CD4-positive, alpha-beta T cell treated with Interleukin-1 beta for 1 hour (primary cell): ENCODE measurements at regions not wholly inside any gene's neighbourhood (a gene's known extent, or its start where the extent isn't known, plus 50 kb on each side); places are given as distances from the start of the nearest gene placed in this dataset.

Experiments used
- DNase-seq, 2 donors: peaks; one replicate each; pipeline ENCODE4 v3.0.0-alpha.2; 2020 to 2022

- DNase-seq, result no peak
Measured at GRCh38 chr15:95470529-95470928, 860.0 kb upstream of the NR2F2 start.

DNA sequence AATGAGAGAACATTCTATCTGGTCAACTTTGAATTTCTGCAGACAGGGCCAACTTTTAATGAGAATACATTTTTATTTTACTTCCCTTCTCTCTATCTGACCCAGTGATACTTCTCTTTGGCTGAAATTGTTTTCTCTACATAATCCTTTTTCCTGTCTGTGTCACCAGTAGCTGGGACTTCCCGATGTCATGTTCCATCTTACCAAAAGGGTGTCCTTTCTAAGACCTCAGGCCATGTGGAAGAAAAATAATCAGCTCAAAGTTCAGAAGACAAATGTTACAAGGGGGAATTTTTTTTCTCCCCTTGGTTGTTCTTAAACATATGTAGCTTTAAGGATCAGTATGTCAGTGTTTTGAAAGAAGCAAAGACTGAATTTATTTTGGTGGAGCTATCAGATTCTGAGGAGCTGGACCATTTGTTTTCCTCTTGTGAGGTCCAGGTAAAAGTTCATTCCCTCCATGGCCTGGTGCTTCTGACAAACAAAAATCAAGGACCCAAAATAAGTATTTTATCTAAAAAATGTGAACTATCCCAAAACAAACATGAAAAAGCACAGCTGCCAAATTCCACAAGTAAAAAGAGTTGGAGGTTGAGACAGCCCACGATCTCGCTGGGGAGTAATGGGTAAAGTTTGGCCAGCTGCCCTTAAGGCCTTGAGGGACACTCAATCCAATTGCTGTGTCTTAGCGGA, 859.4 kb upstream of the NR2F2 start:
- DNase-seq, result no peak

DNA sequence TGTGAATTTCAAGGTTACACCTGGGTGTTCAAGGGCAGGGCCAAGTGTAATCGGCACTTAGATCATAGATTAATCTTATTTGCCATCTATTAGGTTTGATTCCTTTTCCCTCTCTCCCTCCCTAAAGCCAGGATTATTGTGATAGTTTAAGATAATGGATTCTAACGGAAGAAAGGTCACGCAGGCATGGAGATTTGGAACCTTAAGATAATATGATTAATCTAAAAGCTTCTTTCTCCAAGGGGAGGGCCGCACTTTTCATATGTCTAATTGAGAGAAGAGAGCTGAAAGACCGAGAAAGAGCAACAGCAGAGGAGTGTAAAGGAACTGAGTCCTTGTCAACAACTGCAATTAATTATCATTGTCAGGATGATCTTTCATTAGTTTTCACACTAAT, 858.8 kb upstream of the NR2F2 start:
- DNase-seq, result no peak

DNA sequence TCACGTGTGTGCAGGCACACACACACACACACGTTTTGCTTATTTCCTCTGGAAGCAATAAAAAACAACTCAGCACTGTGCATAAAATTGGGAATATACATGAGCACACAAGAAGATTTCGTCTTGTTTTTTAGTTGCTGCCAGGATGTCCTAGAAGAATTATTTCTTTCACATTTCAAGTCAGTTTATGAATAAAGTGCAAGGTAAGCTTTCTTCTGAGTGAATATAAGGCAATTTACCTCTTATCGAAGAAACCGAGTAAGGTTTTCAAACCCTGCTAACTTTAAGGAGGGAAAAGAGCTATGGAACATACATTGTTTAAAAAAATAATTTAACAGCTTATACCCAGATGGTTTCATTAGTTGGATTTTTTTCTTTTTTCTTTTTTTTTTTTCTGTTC, 855.4 kb upstream of the NR2F2 start:
- DNase-seq, result no peak

GRCh38 chr15:95479308-95479707, 851.2 kb upstream of the NR2F2 start:
- no peak for DNase-seq

- no peak for DNase-seq
Measured at GRCh38 chr15:95485367-95485766, 845.1 kb upstream of the NR2F2 start.

DNA sequence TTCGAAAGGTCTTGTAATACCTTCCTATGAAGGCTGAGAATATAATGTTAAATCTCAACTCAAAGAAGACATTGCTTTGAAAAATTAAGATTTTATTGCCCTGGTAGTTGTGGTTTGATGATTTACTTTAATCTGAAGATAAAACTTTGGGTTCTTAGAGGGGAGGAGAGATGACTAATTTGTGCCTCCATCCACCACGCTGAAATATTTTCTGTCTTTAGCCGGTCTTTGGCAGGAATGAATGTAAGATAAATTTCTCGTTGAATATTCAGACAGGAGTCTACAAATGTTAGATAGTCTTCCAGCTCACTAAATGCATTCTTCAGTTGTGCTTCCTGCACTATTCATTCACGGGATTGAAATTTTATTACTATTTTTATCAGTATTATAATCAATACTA, 844.3 kb upstream of the NR2F2 start:
- DNase-seq, result no peak

- no peak for DNase-seq
Measured at GRCh38 chr15:95489103-95489502, 841.4 kb upstream of the NR2F2 start.

DNA sequence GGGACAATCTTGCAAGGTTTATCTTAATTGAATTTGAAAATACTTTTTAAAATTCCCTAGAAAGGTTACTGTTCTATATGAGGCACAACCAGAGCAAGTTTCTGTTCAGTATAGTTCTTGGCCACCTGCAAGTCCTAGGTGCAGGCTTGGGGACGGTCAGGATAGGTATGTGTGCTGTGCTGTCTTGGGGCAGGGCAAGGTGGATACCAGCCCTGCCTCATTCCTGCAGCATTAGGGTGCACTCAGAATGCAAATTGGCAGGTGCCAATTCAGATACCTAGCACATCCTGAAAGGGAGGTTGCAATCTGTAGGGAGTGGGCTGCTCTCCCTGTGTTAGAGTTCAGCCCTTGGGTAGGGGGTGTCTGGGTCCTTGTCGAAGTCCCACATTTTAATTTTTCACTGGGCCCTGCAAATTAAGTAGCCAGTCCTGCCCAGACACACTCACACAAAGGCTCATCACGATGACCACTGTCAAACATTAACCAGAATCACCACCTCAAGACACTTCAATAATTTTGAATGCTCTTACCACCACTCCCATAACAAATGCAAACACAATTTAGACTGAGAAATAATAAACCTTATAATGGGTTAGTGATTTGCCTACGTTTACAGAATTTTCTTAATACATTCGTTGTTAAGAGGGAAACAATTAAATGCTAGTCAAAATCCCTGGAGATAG, 838.0 kb upstream of the NR2F2 start:
- DNase-seq, result no peak

DNA sequence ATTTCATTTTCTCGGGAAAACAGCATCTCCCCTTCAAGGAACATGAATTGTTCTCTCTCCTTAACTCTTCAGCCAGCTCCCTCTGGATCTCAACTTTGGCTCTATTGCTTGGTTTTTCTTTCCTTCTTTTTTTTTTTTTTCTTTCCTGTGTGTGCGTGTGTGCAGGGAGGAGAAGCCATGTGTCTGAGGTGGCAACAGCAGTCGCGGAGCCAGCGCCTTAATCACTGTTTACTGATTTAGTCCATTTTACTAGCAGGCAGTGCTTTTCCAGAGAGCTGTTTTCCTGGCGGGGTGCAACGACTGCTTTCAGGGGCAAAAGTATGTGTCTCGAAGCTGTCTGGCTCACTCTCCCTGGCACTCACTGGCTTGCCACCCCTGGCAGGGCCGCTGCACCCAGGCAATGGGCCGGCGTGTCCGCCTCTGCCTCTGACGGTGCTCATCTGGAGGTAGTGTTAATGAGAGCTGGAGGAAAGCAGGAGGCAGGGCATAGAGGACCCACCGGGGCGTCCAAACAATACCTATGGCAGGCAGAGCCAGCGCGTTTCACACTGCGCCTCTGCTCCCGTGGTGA, 835.4 kb upstream of the NR2F2 start:
- no peak for DNase-seq

DNA sequence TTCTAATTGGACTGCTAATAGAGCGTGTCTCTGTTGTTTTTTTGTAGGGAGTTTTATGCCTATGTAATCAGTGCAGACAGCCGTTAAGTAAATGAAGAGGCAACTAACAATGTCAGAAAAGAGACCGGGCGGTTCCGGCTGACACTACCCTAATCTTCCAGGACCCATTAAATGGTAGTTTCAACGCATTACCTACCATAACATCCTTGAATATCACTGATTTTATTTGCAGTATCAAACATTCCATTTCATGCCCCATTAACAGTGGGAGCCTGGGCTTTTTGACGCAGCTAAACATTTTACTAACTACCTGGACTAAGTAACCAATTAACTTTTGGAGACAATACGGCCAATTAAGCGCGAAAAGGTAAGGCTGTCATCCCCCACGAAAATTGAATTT, 832.9 kb upstream of the NR2F2 start:
- DNase-seq, result no peak

DNA sequence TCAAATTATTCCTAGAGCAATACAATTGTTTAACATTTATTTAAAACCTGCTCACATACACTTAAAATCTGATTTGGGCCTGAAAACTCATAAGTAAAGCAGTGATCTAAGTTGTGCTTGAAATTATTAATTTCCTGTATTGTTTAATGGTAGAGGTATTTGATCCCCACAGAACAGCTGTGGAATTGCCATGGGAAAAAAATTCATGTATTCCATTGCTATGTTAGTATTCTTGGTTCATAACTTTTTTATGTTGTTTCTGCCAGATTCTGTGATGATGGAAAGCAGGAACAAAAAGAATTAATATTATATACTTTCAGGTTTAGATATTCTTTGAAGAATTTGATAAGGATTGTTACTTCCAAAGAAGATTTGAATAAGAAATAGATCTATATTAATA, 831.5 kb upstream of the NR2F2 start:
- DNase-seq, result no peak

GRCh38 chr15:95499397-95499796, 831.1 kb upstream of the NR2F2 start:
- no peak for DNase-seq

DNA sequence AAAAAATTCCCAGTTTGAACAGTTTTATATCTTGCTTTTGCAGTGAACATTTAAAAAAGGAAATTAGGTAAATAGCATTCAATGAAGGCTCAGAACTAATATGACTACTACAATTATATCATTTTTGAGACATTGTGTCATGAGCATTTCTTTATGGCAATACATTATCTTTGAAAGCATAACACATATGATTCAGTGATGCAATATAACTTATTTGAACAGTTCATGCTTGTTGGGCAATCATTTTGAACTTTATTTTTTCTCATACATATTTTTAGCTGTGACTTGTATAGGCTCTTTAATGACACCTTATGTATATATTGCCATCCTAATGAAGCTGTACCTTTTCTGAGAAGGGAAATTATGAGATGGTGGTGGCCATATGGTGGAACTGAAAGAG, 828.6 kb upstream of the NR2F2 start:
- DNase-seq, result no peak

DNA sequence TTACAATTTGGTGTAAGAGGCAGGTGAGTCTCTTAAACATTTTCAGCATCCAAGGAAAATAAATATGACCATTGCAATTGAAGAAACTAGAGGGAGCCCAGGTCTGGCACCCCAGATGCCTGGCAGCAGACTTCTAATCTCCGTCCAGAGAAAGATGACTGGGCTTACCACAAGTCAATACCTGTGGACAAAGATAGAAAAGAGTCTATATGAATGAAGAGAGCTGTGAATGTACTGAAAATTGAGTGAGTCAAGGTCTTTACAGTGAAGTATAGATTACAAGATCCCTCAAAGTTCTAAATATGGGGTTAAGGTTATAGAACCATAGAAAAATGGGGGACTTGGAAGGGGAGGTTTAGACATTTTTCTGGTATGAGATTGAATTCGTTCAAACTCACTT, 827.4 kb upstream of the NR2F2 start:
- DNase-seq, result no peak

- no peak for DNase-seq
Measured at GRCh38 chr15:95503640-95504225, 826.8 kb upstream of the NR2F2 start.

DNA sequence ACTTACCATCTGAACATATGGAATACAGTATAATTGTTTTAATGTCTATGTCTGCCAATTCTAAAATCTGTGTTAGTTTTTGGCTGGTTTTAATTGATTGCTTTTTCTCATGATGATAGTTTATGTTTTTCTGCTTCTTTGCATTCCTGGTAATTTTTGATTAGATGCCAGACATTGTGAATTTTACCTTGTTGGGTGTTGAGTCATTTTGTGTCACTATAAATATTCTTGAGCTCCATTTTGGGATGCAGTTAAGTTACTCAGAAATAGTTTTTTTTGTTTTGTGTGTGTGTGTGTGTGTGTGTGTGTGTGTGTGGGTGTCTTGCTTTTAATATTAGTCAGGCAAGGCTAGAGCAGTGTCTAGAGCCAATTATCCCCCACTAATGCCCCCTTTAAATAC, 818.8 kb upstream of the NR2F2 start:
- no peak for DNase-seq

- DNase-seq, result no peak
Measured at GRCh38 chr15:95512906-95513305, 817.6 kb upstream of the NR2F2 start.

GRCh38 chr15:95519887-95520286, 810.6 kb upstream of the NR2F2 start:
- no peak for DNase-seq

DNA sequence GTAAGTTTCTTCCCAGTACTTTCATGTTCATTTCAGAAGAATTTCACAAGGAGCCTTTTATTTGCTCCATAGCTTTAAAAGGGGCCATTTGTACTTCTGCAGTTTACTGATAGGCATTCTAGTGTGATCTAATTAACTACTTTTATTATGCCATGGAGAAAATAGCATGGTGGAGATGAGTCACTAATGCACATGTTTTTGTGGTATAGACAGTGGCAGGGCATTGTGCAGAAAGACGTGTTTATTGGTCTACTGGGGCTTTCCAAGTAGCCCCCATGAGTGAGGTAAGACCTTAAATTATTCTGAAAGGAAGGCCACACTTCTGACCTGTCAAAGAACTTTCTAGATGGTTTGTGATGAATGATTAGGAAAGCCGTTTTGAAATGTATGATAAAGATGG, 810.0 kb upstream of the NR2F2 start:
- DNase-seq, result no peak

- no peak for DNase-seq
Measured at GRCh38 chr15:95520922-95521321, 809.6 kb upstream of the NR2F2 start.

- no peak for DNase-seq
Measured at GRCh38 chr15:95522533-95522932, 808.0 kb upstream of the NR2F2 start.

DNA sequence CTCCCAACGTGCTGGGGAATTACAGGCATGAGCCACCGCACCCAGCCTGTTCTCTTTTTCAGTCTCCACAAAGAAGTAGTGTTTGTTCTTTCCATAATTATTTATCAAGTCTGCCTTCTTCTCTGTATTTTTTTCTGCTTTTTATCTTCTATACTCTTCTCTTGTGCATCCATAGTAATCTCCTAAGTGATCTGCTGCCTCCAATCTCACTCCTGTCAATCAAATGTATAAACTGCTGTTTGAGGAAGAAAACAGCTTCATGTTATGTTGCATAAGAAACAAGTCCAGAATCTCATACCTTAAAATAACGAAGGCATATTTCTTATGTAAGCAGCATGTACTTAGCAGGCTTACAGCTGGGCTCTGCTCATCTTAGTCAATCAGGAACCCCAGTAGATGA, 801.6 kb upstream of the NR2F2 start:
- DNase-seq, result no peak

DNA sequence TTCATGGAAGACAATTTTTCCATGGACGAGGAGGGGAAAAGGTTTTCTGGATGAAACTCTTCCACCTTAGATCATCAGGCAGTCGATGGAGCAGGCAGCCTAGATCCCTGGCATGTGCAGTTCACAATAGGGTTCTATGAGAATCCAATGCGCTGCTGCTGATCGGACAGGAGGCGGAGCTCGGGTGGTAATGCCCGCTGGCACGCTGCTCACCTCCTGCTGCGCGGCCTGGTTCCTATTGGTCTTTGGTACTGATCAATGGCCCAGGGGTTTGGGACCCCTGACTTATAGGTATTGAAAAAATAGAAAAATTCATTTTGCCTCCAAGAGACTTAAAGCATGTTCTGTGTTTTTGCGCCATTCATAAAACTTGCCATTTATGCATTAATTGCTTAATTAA, 793.9 kb upstream of the NR2F2 start:
- DNase-seq, result no peak
